ENCODE measurements at regions not wholly inside any gene's neighbourhood (a gene's known extent, or its start where the extent isn't known, plus 50 kb on each side); places are given as distances from the start of the nearest gene placed in this dataset.

- TF ChIP-seq CTCF (IDR thresholded peaks at IDR 0.05 in 4 of 5, conservative IDR thresholded peaks at IDR 0.05 in 1 of 5) (no peak), POLR2A (IDR thresholded peaks at IDR 0.05) (no peak)
These were observed 145.2 kb downstream of the ADRA2C start for GRCh38 chr4:3911252-3911856.

All from gastrocnemius medialis (tissue), 4 donors.